ENCODE measurements at regions not wholly inside any gene's neighbourhood (a gene's known extent, or its start where the extent isn't known, plus 50 kb on each side); places are given as distances from the start of the nearest gene placed in this dataset.
"Not testable (repeated sequence)": the region's sequence is repeated elsewhere in the genome, so short reads cannot be mapped to it uniquely, and the experiment has no call there.

GRCh38 chr13:48583859-48584311, 51.0 kb upstream of the RCBTB2 start:
- DNase-seq (ENCODE audit: low read depth): no peak

GRCh38 chr13:48585456-48585840, 52.6 kb upstream of the RCBTB2 start:
- DNase-seq (ENCODE audit: low read depth): peak; percentile 20

- peak; percentile 7 for DNase-seq (ENCODE audit: low read depth)
Observed at GRCh38 chr13:48586591-48587103, 53.8 kb upstream of the RCBTB2 start.

GRCh38 chr13:48588120-48588519, 55.2 kb upstream of the RCBTB2 start:
- no peak for DNase-seq (ENCODE audit: low read depth)

GRCh38 chr13:48590141-48590901, 57.4 kb upstream of the RCBTB2 start:
- no peak for DNase-seq (ENCODE audit: low read depth)

GRCh38 chr13:48591124-48591872, 58.4 kb upstream of the RCBTB2 start:
- DNase-seq (ENCODE audit: low read depth): not testable (repeated sequence)

- no peak for DNase-seq (ENCODE audit: low read depth)
Observed at GRCh38 chr13:48591889-48592687, 59.2 kb upstream of the RCBTB2 start.

- DNase-seq (ENCODE audit: low read depth): no peak
Observed at GRCh38 chr13:48592688-48593049, 59.8 kb upstream of the RCBTB2 start.

GRCh38 chr13:48593536-48593935, 60.2 kb upstream of the CYSLTR2 start:
- no peak for DNase-seq (ENCODE audit: low read depth)

- no peak for DNase-seq (ENCODE audit: low read depth)
Observed at GRCh38 chr13:48594096-48594815, 59.5 kb upstream of the CYSLTR2 start.

GRCh38 chr13:48595431-48596429, 58.0 kb upstream of the CYSLTR2 start:
- DNase-seq (ENCODE audit: low read depth): peak; percentile 49

GRCh38 chr13:48600374-48601364, 53.1 kb upstream of the CYSLTR2 start:
- peak; percentile 44 for DNase-seq (ENCODE audit: low read depth)

- no peak for DNase-seq (ENCODE audit: low read depth)
Observed at GRCh38 chr13:48602296-48603016, 51.3 kb upstream of the CYSLTR2 start.

GRCh38 chr13:48603375-48603774, 50.4 kb upstream of the CYSLTR2 start:
- no peak for DNase-seq (ENCODE audit: low read depth)

Measured in Daoy (cell line).